ENCODE measurements at regions not wholly inside any gene's neighbourhood (a gene's known extent, or its start where the extent isn't known, plus 50 kb on each side); places are given as distances from the start of the nearest gene placed in this dataset.

DNA sequence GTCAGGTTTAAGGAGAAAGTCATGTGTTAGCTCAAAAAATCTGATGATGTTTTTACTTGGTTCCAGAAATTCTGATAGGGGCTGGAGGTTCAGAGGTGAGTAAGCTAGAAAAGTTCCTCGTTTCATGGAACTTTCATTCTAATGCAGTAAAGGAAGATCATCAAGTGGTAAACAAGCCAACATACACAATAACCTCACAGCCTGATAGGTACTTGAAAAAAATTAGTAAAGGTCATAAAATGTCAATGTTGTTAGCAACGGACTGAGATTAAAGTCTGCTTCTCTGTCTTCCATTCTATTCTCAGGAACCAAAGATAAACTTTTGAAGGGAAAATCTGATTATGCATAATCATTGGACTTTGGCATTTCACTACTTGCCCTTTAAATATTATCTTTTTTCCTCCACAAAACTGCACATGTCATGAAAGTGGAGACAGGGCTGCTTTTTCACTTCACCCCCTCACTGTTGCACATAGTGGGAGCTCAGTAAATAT is 165.4 kb upstream of the MAF start:
- FAIRE-seq: no peak
- TF ChIP-seq TAF1 (IDR thresholded peaks at IDR 0.05; ENCODE audit: low read depth, low read length) (no peak), POLR2A (IDR thresholded peaks at IDR 0.05; ENCODE audit: low read depth, low read length) (no peak)
- no peak for DNase-seq (ENCODE audit: insufficient read length, low spot score)

DNA sequence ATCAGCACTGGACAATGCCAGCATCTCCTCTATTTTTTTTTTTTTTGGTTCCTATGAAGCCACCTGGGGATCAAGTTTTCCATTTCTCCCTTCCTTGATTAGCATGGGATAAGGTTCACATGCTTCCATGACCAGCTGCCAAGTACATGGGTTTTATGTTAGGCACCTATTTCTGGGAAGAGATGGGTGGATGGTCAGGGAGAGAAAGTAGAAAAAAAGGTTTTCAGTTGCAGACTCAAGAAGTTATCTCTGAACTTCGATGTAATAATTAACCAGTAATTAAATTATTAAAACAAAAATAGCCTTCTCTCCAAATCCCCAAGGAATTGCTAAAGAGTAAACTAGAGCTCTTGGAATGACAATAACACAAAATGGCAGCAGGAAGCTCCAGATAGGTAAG is 164.9 kb upstream of the MAF start:
- TF ChIP-seq POLR2AphosphoS5 (IDR thresholded peaks at IDR 0.05; ENCODE audit: low read depth, low read length): no peak
- no peak for TF ChIP-seq POLR2A (IDR thresholded peaks at IDR 0.05; ENCODE audit: low read depth, low read length)
- no peak for TF ChIP-seq POU2F2 (IDR thresholded peaks at IDR 0.05; ENCODE audit: low read depth, low read length)
- no peak for TF ChIP-seq SPI1 (IDR thresholded peaks at IDR 0.05; ENCODE audit: low read depth, low read length)
- no peak for TF ChIP-seq TAF1 (IDR thresholded peaks at IDR 0.05; ENCODE audit: low read depth, low read length)
- TF ChIP-seq PAX5 (IDR thresholded peaks at IDR 0.05; ENCODE audit: insufficient read depth, low read length, severe bottlenecking): no peak
- FAIRE-seq: no peak
- no peak for DNase-seq (ENCODE audit: insufficient read length, low spot score)

GRCh38 chr16:79764415-79765110 is 164.0 kb upstream of the MAF start:
- FAIRE-seq (no peak), DNase-seq (ENCODE audit: insufficient read length, low spot score) (no peak)
- TF ChIP-seq SPI1 (IDR thresholded peaks at IDR 0.05; ENCODE audit: low read depth, low read length): no peak
- no peak for TF ChIP-seq POU2F2 (IDR thresholded peaks at IDR 0.05; ENCODE audit: low read depth, low read length)
- TF ChIP-seq POLR2AphosphoS5 (IDR thresholded peaks at IDR 0.05; ENCODE audit: low read depth, low read length): no peak
- TF ChIP-seq TAF1 (IDR thresholded peaks at IDR 0.05; ENCODE audit: low read depth, low read length): no peak
- no peak for TF ChIP-seq POLR2A (IDR thresholded peaks at IDR 0.05; ENCODE audit: low read depth, low read length)
- no peak for TF ChIP-seq PAX5 (IDR thresholded peaks at IDR 0.05; ENCODE audit: insufficient read depth, low read length, severe bottlenecking)

DNA sequence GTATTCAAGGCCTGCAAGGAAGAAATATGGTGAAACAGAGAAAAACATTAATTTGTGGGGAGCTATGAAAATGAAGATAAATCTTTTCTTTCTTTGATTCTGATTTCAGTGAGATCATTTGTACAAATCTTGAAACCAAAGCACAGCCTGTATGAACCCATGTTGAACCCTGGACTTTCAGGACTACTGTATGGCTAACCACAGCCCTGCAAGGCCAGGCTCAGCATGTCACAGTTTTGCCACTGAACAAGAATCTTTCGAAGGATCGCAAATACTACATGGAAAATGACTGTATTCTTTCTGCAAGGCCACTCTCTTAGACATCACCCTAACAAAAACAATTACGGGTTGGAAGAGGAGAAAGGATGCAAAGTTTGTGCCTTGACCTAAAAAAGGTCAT is 161.7 kb upstream of the MAF start:
- no peak for DNase-seq (ENCODE audit: insufficient read length, low spot score)
- no peak for FAIRE-seq

DNA sequence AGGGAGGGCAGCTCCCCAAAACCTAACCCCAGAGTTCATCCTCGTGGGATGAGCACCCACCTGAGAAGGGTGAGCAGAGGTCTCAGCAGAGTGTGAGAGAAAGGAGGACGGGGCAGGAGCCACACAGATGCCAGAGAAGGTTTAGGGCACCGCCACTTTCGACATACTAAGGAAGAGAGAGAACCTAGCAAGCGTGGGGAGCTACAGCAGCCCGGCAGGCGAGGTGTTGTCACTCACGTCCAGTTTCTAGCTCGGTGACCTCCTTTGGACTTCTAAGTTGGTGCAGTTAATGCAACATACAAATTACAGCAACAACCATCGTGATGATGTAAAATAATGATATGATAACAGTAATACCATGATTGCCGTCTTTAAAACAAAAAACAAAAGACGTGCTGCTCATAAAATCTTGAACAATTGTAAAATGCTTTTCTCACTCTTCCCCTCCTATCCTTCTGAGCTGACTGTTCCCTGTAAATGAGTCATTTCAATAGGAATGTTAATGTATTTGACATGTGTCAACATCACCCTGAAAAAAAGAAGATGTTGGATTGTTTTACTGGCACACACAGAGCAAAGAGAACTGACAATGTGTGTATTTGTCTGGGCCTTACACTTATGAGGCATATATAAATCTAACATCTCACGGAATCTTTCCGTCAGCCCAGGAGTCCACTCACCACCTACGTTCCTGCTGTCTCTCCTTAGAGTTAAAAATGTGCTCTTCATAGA is 158.2 kb upstream of the MAF start:
- DNase-seq (ENCODE audit: insufficient read length, low spot score) (no peak), FAIRE-seq (no peak)
- no peak for TF ChIP-seq POLR2AphosphoS5 (IDR thresholded peaks at IDR 0.05; ENCODE audit: low read depth, low read length)
- TF ChIP-seq POU2F2 (IDR thresholded peaks at IDR 0.05; ENCODE audit: low read depth, low read length): no peak
- no peak for TF ChIP-seq PAX5 (IDR thresholded peaks at IDR 0.05; ENCODE audit: insufficient read depth, low read length, severe bottlenecking)
- TF ChIP-seq TAF1 (IDR thresholded peaks at IDR 0.05; ENCODE audit: low read depth, low read length): no peak
- no peak for TF ChIP-seq POLR2A (IDR thresholded peaks at IDR 0.05; ENCODE audit: low read depth, low read length)
- TF ChIP-seq SPI1 (IDR thresholded peaks at IDR 0.05; ENCODE audit: low read depth, low read length): no peak

More for the DNA sequence above, 161.7 kb upstream of the MAF start:
- TF ChIP-seq POU2F2 (IDR thresholded peaks at IDR 0.05; ENCODE audit: low read depth, low read length) (no peak), TAF1 (IDR thresholded peaks at IDR 0.05; ENCODE audit: low read depth, low read length) (no peak), POLR2AphosphoS5 (IDR thresholded peaks at IDR 0.05; ENCODE audit: low read depth, low read length) (no peak), POLR2A (IDR thresholded peaks at IDR 0.05; ENCODE audit: low read depth, low read length) (no peak), PAX5 (IDR thresholded peaks at IDR 0.05; ENCODE audit: insufficient read depth, low read length, severe bottlenecking) (no peak), SPI1 (IDR thresholded peaks at IDR 0.05; ENCODE audit: low read depth, low read length) (no peak)

DNA sequence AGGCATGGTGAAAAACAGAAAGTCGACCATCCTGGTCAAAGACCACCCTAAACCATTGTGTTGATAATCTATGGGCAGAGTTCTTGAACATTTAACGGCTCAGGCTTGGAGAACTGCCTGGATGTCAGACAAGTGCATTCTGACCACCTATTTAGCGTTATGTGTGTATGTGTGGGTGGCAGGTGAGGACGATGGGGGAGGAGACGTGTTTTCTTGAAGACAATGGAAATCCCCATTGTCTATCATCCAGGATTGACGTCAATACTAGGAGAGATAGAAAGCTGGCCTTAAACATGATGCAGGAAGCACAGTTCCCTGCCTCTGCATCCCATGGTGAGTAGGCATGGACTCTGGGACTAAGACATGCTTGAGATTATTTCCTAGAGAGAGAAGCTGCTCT is 157.4 kb upstream of the MAF start:
- DNase-seq (ENCODE audit: insufficient read length, low spot score) (no peak), FAIRE-seq (no peak)
- TF ChIP-seq POU2F2 (IDR thresholded peaks at IDR 0.05; ENCODE audit: low read depth, low read length): no peak
- no peak for TF ChIP-seq TAF1 (IDR thresholded peaks at IDR 0.05; ENCODE audit: low read depth, low read length)
- no peak for TF ChIP-seq PAX5 (IDR thresholded peaks at IDR 0.05; ENCODE audit: insufficient read depth, low read length, severe bottlenecking)
- TF ChIP-seq POLR2A (IDR thresholded peaks at IDR 0.05; ENCODE audit: low read depth, low read length): no peak

DNA sequence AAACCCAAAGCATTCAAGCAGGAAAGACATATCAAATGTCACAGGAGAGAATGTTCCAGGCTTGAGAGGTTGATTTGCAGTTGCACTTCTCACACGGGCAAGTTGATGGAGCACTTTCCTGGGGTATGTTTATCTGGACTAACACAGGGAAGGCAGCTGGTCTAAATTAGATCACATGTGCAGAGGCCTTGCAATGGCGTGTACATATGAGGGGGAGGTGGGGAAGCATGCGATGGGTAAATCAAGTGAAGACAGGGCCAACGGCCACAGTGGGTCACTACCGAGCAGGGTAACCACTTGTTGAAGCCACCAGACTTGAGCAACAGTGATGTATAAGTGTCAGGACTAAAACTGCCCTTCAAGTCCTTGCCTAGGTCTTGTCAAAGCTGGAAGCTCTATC is 156.6 kb upstream of the MAF start:
- no peak for TF ChIP-seq SPI1 (IDR thresholded peaks at IDR 0.05; ENCODE audit: low read depth, low read length)
- TF ChIP-seq POLR2A (IDR thresholded peaks at IDR 0.05; ENCODE audit: low read depth, low read length): no peak
- no peak for FAIRE-seq

GRCh38 chr16:79756571-79756970 is 156.0 kb upstream of the MAF start:
- TF ChIP-seq POLR2AphosphoS5 (IDR thresholded peaks at IDR 0.05; ENCODE audit: low read depth, low read length) (no peak), POU2F2 (IDR thresholded peaks at IDR 0.05; ENCODE audit: low read depth, low read length) (no peak), POLR2A (IDR thresholded peaks at IDR 0.05; ENCODE audit: low read depth, low read length) (no peak), TAF1 (IDR thresholded peaks at IDR 0.05; ENCODE audit: low read depth, low read length) (no peak), SPI1 (IDR thresholded peaks at IDR 0.05; ENCODE audit: low read depth, low read length) (no peak), PAX5 (IDR thresholded peaks at IDR 0.05; ENCODE audit: insufficient read depth, low read length, severe bottlenecking) (no peak)
- no peak for DNase-seq (ENCODE audit: insufficient read length, low spot score)
- FAIRE-seq: no peak

More for the DNA sequence above, 156.6 kb upstream of the MAF start:
- DNase-seq (ENCODE audit: insufficient read length, low spot score): no peak

DNA sequence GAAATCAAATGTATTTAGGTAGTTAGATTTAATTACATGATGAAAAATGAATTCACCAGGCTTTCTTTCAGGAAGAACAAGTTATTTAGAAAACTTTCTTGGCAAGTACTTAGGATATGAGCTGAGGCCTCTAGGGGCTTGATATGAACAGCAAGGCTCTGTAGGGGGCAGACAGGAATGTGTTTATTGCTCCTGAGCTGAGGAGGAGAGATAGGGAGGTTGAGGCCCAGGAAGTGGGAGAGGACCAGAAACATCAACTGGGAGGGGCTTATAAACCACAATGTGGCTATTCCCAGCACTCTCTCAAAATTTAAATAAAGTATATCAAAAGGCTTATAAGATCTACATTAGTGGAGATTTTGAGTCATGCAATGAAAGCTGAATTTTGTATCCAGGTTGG is 154.0 kb upstream of the MAF start:
- DNase-seq (ENCODE audit: insufficient read length, low spot score): no peak
- TF ChIP-seq SPI1 (IDR thresholded peaks at IDR 0.05; ENCODE audit: low read depth, low read length) (no peak), POLR2A (IDR thresholded peaks at IDR 0.05; ENCODE audit: low read depth, low read length) (no peak), PAX5 (IDR thresholded peaks at IDR 0.05; ENCODE audit: insufficient read depth, low read length, severe bottlenecking) (no peak), POU2F2 (IDR thresholded peaks at IDR 0.05; ENCODE audit: low read depth, low read length) (no peak), TAF1 (IDR thresholded peaks at IDR 0.05; ENCODE audit: low read depth, low read length) (no peak), POLR2AphosphoS5 (IDR thresholded peaks at IDR 0.05; ENCODE audit: low read depth, low read length) (no peak)
- no peak for FAIRE-seq

- TF ChIP-seq TAF1 (IDR thresholded peaks at IDR 0.05; ENCODE audit: low read depth, low read length) (no peak), POLR2A (IDR thresholded peaks at IDR 0.05; ENCODE audit: low read depth, low read length) (no peak), POLR2AphosphoS5 (IDR thresholded peaks at IDR 0.05; ENCODE audit: low read depth, low read length) (no peak), POU2F2 (IDR thresholded peaks at IDR 0.05; ENCODE audit: low read depth, low read length) (no peak), PAX5 (IDR thresholded peaks at IDR 0.05; ENCODE audit: insufficient read depth, low read length, severe bottlenecking) (no peak), SPI1 (IDR thresholded peaks at IDR 0.05; ENCODE audit: low read depth, low read length) (no peak)
- DNase-seq (ENCODE audit: insufficient read length, low spot score): no peak
- no peak for FAIRE-seq
These were observed 153.5 kb upstream of the MAF start for GRCh38 chr16:79754081-79754480.
